ENCODE measurements at regions not wholly inside any gene's neighbourhood (a gene's known extent, or its start where the extent isn't known, plus 50 kb on each side); places are given as distances from the start of the nearest gene placed in this dataset.

GRCh38 chr9:129411501-129412175 is 209.3 kb downstream of the C9orf50 start:
- TF ChIP-seq, protein P1, sequence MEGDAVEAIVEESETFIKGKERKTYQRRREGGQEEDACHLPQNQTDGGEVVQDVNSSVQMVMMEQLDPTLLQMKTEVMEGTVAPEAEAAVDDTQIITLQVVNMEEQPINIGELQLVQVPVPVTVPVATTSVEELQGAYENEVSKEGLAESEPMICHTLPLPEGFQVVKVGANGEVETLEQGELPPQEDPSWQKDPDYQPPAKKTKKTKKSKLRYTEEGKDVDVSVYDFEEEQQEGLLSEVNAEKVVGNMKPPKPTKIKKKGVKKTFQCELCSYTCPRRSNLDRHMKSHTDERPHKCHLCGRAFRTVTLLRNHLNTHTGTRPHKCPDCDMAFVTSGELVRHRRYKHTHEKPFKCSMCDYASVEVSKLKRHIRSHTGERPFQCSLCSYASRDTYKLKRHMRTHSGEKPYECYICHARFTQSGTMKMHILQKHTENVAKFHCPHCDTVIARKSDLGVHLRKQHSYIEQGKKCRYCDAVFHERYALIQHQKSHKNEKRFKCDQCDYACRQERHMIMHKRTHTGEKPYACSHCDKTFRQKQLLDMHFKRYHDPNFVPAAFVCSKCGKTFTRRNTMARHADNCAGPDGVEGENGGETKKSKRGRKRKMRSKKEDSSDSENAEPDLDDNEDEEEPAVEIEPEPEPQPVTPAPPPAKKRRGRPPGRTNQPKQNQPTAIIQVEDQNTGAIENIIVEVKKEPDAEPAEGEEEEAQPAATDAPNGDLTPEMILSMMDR (conservative IDR thresholded peaks at IDR 0.05; ENCODE audit: low read depth, low read length) = no peak
- no peak for TF ChIP-seq EZH2 (IDR thresholded peaks at IDR 0.05; ENCODE audit: borderline replicate concordance, low read depth, low read length, poor library complexity, severe bottlenecking)
